AML-193 (cell line): ENCODE measurements at regions not wholly inside any gene's neighbourhood (a gene's known extent, or its start where the extent isn't known, plus 50 kb on each side); places are given as distances from the start of the nearest gene placed in this dataset.
"Not testable (repeated sequence)": the region's sequence is repeated elsewhere in the genome, so short reads cannot be mapped to it uniquely, and the experiment has no call there.

Experiments
- DNase-seq, 2 experiments: peaks; one replicate each; lab custom pipeline; 2025; lab: John Stamatoyannopoulos, UW

- not testable (repeated sequence) for DNase-seq
Measured at GRCh38 chr9:25045469-25045868, 499.8 kb upstream of the IZUMO3 start.

GRCh38 chr9:25029743-25030142, 484.0 kb upstream of the IZUMO3 start:
- DNase-seq: no peak

- DNase-seq: no peak
Measured at GRCh38 chr9:25025686-25026085, 480.0 kb upstream of the IZUMO3 start.

GRCh38 chr9:25025156-25025555, 479.5 kb upstream of the IZUMO3 start:
- no peak for DNase-seq

- no peak for DNase-seq
Measured at GRCh38 chr9:25017779-25018178, 472.1 kb upstream of the IZUMO3 start.

- DNase-seq: no peak
Measured at GRCh38 chr9:25010027-25010662, 464.4 kb upstream of the IZUMO3 start.

- no peak for DNase-seq
Measured at GRCh38 chr9:25003686-25004085, 458.0 kb upstream of the IZUMO3 start.

GRCh38 chr9:24986331-24986730, 440.6 kb upstream of the IZUMO3 start:
- DNase-seq: no peak

- DNase-seq: not testable (repeated sequence)
Measured at GRCh38 chr9:24970780-24971179, 425.1 kb upstream of the IZUMO3 start.

- no peak for DNase-seq
Measured at GRCh38 chr9:24961762-24962161, 416.1 kb upstream of the IZUMO3 start.

GRCh38 chr9:24953070-24953469, 407.4 kb upstream of the IZUMO3 start:
- no peak for DNase-seq

- no peak for DNase-seq
Measured at GRCh38 chr9:24939109-24939850, 393.6 kb upstream of the IZUMO3 start.

GRCh38 chr9:24936117-24936516, 390.4 kb upstream of the IZUMO3 start:
- DNase-seq: no peak

- no peak for DNase-seq
Measured at GRCh38 chr9:24932785-24933184, 387.1 kb upstream of the IZUMO3 start.

GRCh38 chr9:24931894-24932293, 386.2 kb upstream of the IZUMO3 start:
- no peak for DNase-seq

- no peak for DNase-seq
Measured at GRCh38 chr9:24912767-24913166, 367.1 kb upstream of the IZUMO3 start.

- no peak for DNase-seq
Measured at GRCh38 chr9:24901319-24901718, 355.6 kb upstream of the IZUMO3 start.

- no peak for DNase-seq
Measured at GRCh38 chr9:24900179-24900578, 354.5 kb upstream of the IZUMO3 start.

GRCh38 chr9:24899463-24899862, 353.8 kb upstream of the IZUMO3 start:
- no peak for DNase-seq

- no peak for DNase-seq
Measured at GRCh38 chr9:24897826-24898225, 352.1 kb upstream of the IZUMO3 start.

GRCh38 chr9:24881361-24881760, 335.7 kb upstream of the IZUMO3 start:
- DNase-seq: no peak

- DNase-seq: no peak
Measured at GRCh38 chr9:24879591-24879990, 333.9 kb upstream of the IZUMO3 start.

GRCh38 chr9:24856601-24857000, 310.9 kb upstream of the IZUMO3 start:
- not testable (repeated sequence) for DNase-seq
